GM18519 (cell line): ENCODE measurements at regions not wholly inside any gene's neighbourhood (a gene's known extent, or its start where the extent isn't known, plus 50 kb on each side); places are given as distances from the start of the nearest gene placed in this dataset.

ENCODE experiments used
- ATAC-seq: cut with Tn5 transposase; IDR thresholded peaks from one replicate; pipeline ENCODE4 v1.9.1; 2021; ENCODE audit warnings: mild to moderate bottlenecking, moderate library complexity; ENCODE audit not compliant: unreplicated experiment, low FRiP score

GRCh38 chr10:2478656-2479055 lies 588.7 kb upstream of the PFKP start:
- no peak for ATAC-seq

- no peak for ATAC-seq
These were observed 590.4 kb upstream of the PFKP start for GRCh38 chr10:2476812-2477553.

DNA sequence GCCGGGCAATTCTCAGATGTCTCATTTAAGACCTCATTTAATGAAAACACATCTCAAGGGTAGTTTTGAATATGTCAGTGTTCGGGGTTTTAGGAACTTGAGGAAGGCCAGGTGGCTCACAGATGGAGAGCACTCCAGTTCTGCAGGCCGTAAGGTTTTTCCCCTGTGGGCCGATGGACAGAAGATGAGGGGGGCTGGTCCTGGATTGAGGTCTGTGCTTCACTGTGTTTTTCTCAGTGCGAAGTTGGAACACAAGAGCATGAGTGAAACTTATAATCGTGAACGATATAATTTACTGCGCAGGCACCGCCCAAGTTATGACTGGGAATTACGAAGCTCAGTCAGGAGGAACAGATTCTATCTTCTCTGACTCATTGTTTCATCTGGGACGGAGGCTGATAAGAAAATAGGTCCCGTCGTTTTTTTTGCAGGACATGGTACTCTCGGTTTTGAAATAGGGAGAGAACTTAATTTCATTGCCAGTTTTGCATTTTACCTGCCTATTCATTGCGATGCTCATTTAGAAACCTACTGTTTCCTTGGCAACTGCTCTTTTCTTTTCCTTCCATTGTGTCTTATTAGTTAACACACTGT lies 591.0 kb upstream of the PFKP start:
- no peak for ATAC-seq

GRCh38 chr10:2475711-2476217 lies 591.6 kb upstream of the PFKP start:
- ATAC-seq: no peak

DNA sequence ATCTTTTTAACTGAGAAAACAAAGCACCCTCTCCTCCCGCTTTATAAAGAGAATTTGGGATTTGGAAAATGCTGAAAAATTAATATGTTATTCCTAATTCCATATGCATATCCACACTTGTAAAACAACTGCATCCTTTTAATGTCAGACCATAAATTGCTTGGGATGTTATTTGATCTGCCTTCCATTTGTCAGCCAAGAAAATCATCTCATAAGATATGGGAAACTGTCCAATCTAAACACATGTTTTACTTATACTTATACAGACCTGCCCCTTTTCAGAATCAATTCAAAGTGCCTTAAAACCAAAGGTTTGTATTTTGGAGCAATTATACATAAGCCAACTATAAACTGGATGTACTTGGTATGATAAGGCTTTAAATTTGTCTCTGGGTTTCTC lies 595.5 kb upstream of the PFKP start:
- no peak for ATAC-seq

- ATAC-seq: no peak
These were observed 597.5 kb upstream of the PFKP start for GRCh38 chr10:2469802-2470201.

DNA sequence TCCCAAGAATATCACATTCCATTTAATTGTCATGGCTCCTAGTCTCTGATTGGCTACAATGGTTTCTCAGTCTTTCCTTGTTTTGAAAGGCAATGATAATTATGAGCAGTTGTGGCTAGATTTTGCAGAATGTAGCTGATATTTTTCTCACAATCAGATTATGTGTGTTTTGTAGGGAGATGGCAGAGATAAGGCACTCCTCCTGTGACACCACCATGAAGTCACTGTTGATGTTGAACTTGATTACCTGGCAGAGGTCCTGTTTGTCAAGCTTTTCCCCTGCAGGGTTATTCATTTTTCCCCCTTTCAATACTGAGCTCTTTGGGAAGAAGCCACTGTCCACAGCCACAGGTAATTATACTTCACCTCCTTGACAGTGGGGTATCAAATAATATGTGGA lies 602.9 kb upstream of the PFKP start:
- no peak for ATAC-seq

- no peak for ATAC-seq
These were observed 604.0 kb upstream of the PFKP start for GRCh38 chr10:2463316-2463715.

GRCh38 chr10:2462581-2462980 lies 604.8 kb upstream of the PFKP start:
- ATAC-seq: no peak

DNA sequence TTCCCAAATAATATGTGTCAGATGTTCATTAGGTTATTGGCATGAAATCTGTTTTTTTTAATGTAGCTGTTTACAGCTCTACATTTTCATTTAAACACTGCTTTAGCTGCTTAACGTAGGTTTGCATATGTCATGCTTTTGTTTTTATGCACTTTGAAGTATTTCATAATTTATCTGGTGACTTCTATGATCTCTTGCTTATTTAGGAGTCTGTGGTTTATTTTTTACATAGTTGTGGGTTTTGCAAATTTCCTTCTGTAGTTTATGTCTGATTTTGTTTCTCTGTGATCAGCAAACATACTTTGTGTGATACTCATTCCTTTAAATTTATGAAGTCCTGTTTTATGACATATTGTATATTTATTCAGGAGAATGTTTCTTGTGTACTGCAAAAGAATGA lies 606.5 kb upstream of the PFKP start:
- no peak for ATAC-seq

GRCh38 chr10:2459713-2460112 lies 607.6 kb upstream of the PFKP start:
- no peak for ATAC-seq

- no peak for ATAC-seq
These were observed 610.5 kb upstream of the PFKP start for GRCh38 chr10:2456834-2457233.

- no peak for ATAC-seq
These were observed 622.0 kb upstream of the PFKP start for GRCh38 chr10:2445370-2445769.

DNA sequence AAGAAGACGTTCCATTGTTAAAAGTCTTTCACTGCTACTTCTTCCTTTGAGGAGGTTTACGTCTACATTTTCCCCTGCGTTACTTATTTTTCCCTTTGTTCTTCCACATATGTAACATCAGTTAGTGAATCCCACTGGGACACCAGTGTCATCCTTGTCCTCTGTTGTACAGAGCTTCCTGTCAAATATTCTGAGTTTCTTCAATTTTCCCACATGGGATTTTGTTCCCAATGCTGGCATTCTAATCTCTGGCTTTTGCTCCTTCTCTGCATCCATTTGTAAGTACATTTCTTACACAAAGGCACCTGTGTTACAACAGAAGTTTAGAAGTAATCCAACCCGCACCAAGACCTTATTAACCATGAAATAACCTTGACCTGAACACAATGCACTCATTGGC lies 627.4 kb upstream of the PFKP start:
- ATAC-seq: no peak

DNA sequence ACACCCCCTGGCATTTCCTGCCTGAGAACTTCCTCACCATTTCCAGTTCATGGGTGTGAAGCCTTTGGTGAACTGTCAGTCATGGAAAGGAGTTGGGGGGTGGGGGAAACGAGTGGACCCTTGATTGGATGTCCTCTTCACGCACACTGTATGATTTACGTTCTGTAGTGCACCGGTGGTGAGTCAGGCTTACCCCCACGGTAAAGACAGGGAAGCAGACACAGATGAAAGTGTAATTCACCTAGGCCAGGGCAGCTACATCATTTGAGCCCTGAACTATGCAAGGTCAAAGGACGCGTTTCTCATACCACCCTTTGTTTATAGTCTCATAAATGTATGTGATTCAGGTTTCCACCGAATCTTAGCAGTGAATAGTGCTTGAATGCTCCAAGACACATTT lies 628.3 kb upstream of the PFKP start:
- no peak for ATAC-seq

DNA sequence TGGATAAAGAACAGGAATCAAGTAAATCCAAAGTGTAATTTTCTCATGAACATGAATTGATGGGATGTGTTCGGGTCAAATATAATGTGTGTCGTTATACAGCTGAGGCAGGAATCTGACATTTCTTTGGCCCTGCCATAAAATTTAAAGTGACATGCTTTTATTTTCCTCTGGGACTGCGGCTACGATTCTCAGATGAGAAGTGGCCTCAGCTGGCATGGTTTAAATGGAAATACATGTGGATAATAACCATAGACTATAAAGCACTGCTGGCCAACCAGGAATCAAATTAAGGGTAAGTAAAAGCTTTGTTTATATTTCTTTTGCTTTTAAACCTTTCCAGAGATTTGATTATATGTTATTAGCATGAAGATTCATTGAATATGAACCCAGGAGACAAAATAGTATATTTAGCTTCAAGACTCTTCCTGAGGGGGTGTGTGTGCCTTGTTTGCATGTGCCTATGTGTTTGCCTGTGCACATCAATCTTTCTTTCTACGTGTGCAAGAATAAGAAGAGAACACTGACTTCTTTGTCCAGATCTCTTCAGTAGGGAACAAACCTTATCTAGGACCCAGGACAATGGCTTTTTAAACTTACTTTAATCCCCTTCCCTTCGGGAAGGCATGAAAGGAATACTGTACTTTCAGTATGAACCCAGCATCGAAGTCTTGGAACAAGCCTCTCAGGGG lies 629.0 kb upstream of the PFKP start:
- ATAC-seq: no peak

DNA sequence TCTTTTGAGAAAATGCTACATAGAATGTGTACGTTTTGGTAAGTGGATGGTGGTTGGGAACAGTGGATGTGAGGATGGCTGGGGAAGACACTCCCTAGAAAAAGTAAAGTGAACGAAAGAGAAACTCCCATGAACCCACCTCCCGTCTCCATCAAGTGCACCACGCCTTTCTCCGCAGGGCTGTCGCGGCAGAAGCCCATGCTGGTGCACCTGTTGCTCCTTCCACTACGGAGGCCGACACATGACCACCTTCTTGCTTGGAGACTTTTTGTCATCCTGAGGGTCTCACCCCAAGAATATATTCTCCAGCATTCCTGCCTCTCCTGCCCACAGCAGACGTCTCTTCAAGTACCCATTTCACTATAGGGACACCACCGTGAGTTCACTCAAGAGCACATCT lies 630.4 kb upstream of the PFKP start:
- ATAC-seq: no peak

DNA sequence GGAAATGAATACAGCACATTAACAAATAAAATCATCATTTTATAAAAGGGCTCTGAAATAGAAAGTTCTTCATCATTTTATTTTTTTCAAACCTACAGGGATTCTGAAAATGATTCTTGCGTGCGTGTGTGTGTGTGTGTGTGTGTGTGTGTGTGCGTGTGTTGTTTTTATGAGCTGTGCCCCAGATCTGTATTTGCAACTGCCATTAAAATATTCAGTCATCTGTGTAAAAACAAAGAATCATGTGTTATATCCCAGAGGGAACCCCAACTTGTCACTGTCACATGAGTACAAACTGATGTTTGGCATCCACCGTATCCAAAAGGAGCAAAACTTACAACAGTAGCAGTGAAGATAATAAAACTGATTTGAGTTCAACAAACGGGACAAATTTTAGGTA lies 635.4 kb upstream of the PFKP start:
- no peak for ATAC-seq

- no peak for ATAC-seq
These were observed 639.9 kb upstream of the PFKP start for GRCh38 chr10:2427412-2427811.

- no peak for ATAC-seq
These were observed 642.0 kb upstream of the PFKP start for GRCh38 chr10:2425320-2425719.

GRCh38 chr10:2414562-2414961 lies 652.8 kb upstream of the PFKP start:
- no peak for ATAC-seq

- ATAC-seq: no peak
These were observed 653.3 kb upstream of the PFKP start for GRCh38 chr10:2414039-2414438.
